Smooth muscle cell (in vitro differentiated cells): ENCODE measurements at regions not wholly inside any gene's neighbourhood (a gene's known extent, or its start where the extent isn't known, plus 50 kb on each side); places are given as distances from the start of the nearest gene placed in this dataset.

ENCODE experiments used
- DNase-seq: peaks from one replicate; lab custom pipeline; 2025; ENCODE audit not compliant: unreplicated experiment; lab: John Stamatoyannopoulos, UW
- H2AFZ ChIP-seq: fragments of 200-600 bp; sonication (generic); 2 replicates; pipeline ENCODE4 v1.6.0; 2016; ENCODE audit warnings: antibody characterized with exemption, low read depth, mild to moderate bottlenecking
- H3F3A ChIP-seq: fragments of 200-600 bp; sonication (generic); 2 replicates; pipeline ENCODE4 v1.6.0; 2017; ENCODE audit warnings: antibody characterized with exemption, low read depth
- H3K27ac ChIP-seq: fragments of 200-600 bp; sonication (generic); 2 replicates; pipeline ENCODE4 v1.5.1; 2016; ENCODE audit warnings: low read depth, mild to moderate bottlenecking
- H3K27me3 ChIP-seq: fragments of 200-600 bp; sonication (generic); 2 replicates; pipeline ENCODE4 v1.6.1; 2016; ENCODE audit warnings: low read depth, mild to moderate bottlenecking
- H3K36me3 ChIP-seq: fragments of 200-600 bp; sonication (generic); 2 replicates; pipeline ENCODE4 v1.5.1; 2016; ENCODE audit warnings: low read depth
- H3K4me1 ChIP-seq: fragments of 200-600 bp; sonication (generic); 2 replicates; pipeline ENCODE4 v1.5.1; 2016; ENCODE audit warnings: low read depth
- H3K4me2 ChIP-seq: fragments of 200-600 bp; sonication (generic); 2 replicates; pipeline ENCODE4 v1.6.0; 2016; ENCODE audit warnings: mild to moderate bottlenecking
- H3K4me3 ChIP-seq: fragments of 200-600 bp; sonication (generic); 2 replicates; pipeline ENCODE4 v1.5.1; 2016; ENCODE audit warnings: mild to moderate bottlenecking
- H3K79me2 ChIP-seq: fragments of 200-600 bp; sonication (generic); 2 replicates; pipeline ENCODE4 v1.6.0; 2016; ENCODE audit warnings: low read depth, mild to moderate bottlenecking
- H3K9ac ChIP-seq: fragments of 200-600 bp; sonication (generic); 2 replicates; pipeline ENCODE4 v1.6.0; 2016; ENCODE audit warnings: low read depth
- H3K9me3 ChIP-seq: fragments of 200-600 bp; sonication (generic); replicated peaks from 2 replicates; pipeline ENCODE4 v1.5.1; 2016; ENCODE audit warnings: low read depth
- H4K20me1 ChIP-seq: fragments of 200-600 bp; sonication (generic); 2 replicates; pipeline ENCODE4 v1.6.0; 2016; ENCODE audit warnings: low read depth
- CTCF ChIP-seq: fragments of 200-600 bp; sonication (generic); IDR thresholded peaks from 2 replicates; pipeline ENCODE4 v1.5.1; 2017; ENCODE audit warnings: borderline replicate concordance, mild to moderate bottlenecking, antibody characterized with exemption; ENCODE audit not compliant: insufficient read depth, poor library complexity, severe bottlenecking
- WGBS: methylation state at CpG from one replicate; pipeline ENCODE4 v1.1.7; 2016; ENCODE audit warnings: low lambda C conversion rate; 5-methylcytosine and 5-hydroxymethylcytosine counted together

DNA sequence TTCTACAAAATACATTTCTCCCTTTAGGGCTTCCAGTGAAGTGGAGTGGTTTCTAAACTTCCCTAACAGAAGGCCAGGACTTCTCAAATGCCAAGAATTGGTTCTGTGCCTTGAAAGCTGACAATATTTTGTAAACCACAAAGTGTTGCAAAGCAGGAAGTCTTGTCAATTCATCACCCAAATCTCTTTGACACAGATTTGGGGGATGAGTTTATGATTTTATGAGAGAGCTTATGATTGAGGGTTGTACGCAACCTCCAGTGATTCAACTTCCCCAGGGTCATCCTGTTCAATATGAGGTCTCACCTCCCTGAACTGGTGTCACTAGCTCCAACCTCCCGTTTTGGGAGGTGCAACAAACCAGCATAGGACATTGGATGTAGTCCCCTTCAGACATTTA lies 83.7 kb downstream of the PRLHR start:
- no peaks in the 10 kb centered on the region for H3K79me2 ChIP-seq
- no peaks in the 10 kb centered on the region for H3F3A ChIP-seq
- H3K36me3 ChIP-seq = no peaks in the 10 kb centered on the region
- H3K9ac ChIP-seq = no peak overlapping the region
- no peaks in the 10 kb centered on the region for H3K27me3 ChIP-seq
- H2AFZ ChIP-seq = no peak overlapping the region
- H3K4me3 ChIP-seq = no peak overlapping the region
- no peaks in the 10 kb centered on the region for H3K4me1 ChIP-seq
- 79% methylated on average over 2 of the region's 2 CpGs for WGBS
- no peaks in the 10 kb centered on the region for H3K9me3 ChIP-seq
- TF ChIP-seq CTCF = no peak
- no peak for DNase-seq
- H3K27ac ChIP-seq = no peak overlapping the region
- H4K20me1 ChIP-seq = no peaks in the 10 kb centered on the region
- no peak overlapping the region for H3K4me2 ChIP-seq

DNA sequence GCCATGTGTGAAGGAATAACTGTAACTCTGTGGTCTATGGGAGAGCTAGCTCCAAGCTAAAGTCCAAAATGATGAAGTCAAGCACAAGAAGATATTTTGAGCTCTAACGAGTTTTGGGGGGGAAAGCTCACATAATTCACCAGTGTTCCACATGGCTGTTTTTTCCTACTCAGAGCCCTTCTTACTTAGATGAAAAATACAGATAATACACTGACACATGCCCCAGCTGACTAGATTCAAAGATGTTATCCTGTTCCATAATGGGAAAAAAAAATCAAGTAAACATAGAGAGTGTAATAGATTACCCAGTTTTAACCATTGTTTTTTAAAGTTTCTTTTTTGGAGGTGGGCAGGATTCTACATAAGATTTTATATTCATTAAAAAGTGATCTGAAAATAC lies 86.6 kb downstream of the PRLHR start:
- Histone ChIP-seq H3K4me3 (no peak overlapping the region), H2AFZ (no peak overlapping the region), H4K20me1 (no peaks in the 10 kb centered on the region), H3K4me2 (no peak overlapping the region), H3K27ac (no peak overlapping the region), H3K36me3 (no peaks in the 10 kb centered on the region), H3K27me3 (no peaks in the 10 kb centered on the region), H3K9me3 (no peaks in the 10 kb centered on the region), H3K79me2 (no peaks in the 10 kb centered on the region), H3F3A (no peaks in the 10 kb centered on the region), H3K9ac (no peak overlapping the region), H3K4me1 (no peaks in the 10 kb centered on the region)
- TF ChIP-seq CTCF = no peak
- DNase-seq = no peak
- WGBS = 65% methylated on average over 1 of the region's 1 CpG

- 93% methylated on average over 2 of the region's 2 CpGs for WGBS
- Histone ChIP-seq H3K27ac (no peak overlapping the region), H4K20me1 (no peaks in the 10 kb centered on the region), H3K4me3 (no peak overlapping the region), H2AFZ (no peak overlapping the region), H3K36me3 (no peaks in the 10 kb centered on the region), H3K9ac (no peak overlapping the region), H3F3A (no peaks in the 10 kb centered on the region), H3K79me2 (no peaks in the 10 kb centered on the region), H3K4me1 (no peaks in the 10 kb centered on the region), H3K27me3 (no peaks in the 10 kb centered on the region), H3K4me2 (no peak overlapping the region), H3K9me3 (no peaks in the 10 kb centered on the region)
- no peak for DNase-seq
- no peak for TF ChIP-seq CTCF
These were observed 87.1 kb downstream of the PRLHR start for GRCh38 chr10:118508355-118508754.

DNA sequence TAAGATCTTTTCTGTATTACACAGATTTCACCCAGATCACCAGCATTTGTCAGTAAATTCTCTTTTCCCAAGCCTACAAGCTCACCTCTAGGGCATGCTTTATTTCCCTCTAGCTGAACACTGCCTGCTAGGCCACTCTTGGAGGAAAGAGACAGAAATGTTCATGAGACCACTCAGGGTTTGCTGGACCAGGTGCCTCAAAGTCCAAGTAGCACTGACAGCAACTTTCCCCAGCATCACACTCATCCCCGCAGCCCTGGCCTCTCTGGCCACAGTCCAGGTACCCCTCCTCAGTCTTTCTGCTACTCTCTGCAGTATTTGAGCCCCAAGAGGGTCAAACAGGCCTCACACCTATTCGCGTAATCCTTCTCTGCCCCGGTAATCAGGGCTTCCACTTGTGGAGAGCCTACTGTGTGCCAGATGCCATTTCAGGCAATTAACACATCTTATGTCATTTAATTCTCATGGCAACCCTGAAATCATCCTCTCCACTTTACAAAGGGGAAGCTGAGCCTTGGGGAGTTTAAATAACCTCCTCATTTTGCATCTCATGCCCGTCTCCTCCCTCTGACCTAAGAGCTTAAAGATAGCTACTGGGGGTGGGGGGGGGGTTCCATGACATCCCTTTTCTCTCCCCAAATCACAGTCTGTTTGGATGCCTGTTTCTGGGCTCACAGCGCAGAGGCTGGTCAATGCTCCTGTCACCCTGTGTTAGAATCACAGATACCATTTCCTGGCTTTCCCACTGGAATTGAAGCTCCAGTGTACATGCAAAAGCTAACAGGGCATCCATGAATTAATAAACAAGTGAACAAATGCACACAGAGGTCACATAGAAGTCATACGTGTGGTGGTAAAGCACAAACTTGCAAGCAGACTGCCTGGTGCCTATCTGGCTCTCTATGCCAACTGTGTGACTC lies 88.5 kb downstream of the PRLHR start:
- H3K27me3 ChIP-seq = no peaks in the 10 kb centered on the region
- H3K9me3 ChIP-seq = no peaks in the 10 kb centered on the region
- no peaks in the 10 kb centered on the region for H3F3A ChIP-seq
- WGBS = 92% methylated on average over 7 of the region's 7 CpGs
- no peak overlapping the region for H3K4me3 ChIP-seq
- no peak overlapping the region for H2AFZ ChIP-seq
- DNase-seq = no peak
- H3K9ac ChIP-seq = no peak overlapping the region
- no peak for TF ChIP-seq CTCF
- no peaks in the 10 kb centered on the region for H4K20me1 ChIP-seq
- H3K4me1 ChIP-seq = no peaks in the 10 kb centered on the region
- no peaks in the 10 kb centered on the region for H3K36me3 ChIP-seq
- no peak overlapping the region for H3K27ac ChIP-seq
- no peaks in the 10 kb centered on the region for H3K79me2 ChIP-seq
- H3K4me2 ChIP-seq = no peak overlapping the region
